Left ventricle myocardium inferior (tissue), 1 donor: ENCODE measurements at regions not wholly inside any gene's neighbourhood (a gene's known extent, or its start where the extent isn't known, plus 50 kb on each side); places are given as distances from the start of the nearest gene placed in this dataset.

Experiments used
- DNase-seq: peaks from one replicate; pipeline ENCODE4 v3.0.0-alpha.2; 2020
- H3K27ac ChIP-seq: fragments of 200-600 bp; replicated peaks from 2 replicates; pipeline ENCODE4 v1.8.0; 2021
- H3K27me3 ChIP-seq: fragments of 200-600 bp; 2 replicates; pipeline ENCODE4 v1.8.0; 2021; ENCODE audit warnings: low read depth
- H3K36me3 ChIP-seq: fragments of 200-600 bp; 2 replicates; pipeline ENCODE4 v1.8.0; 2021
- H3K4me1 ChIP-seq: fragments of 200-600 bp; 2 replicates; pipeline ENCODE4 v1.8.0; 2021
- H3K4me3 ChIP-seq: fragments of 200-600 bp; 2 replicates; pipeline ENCODE4 v1.8.0; 2021; ENCODE audit warnings: mild to moderate bottlenecking, moderate library complexity
- H3K9me3 ChIP-seq: fragments of 200-600 bp; replicated peaks from 2 replicates; pipeline ENCODE4 v1.8.0; 2021
- CTCF ChIP-seq: fragments of 200-600 bp; IDR thresholded peaks from 2 replicates; pipeline ENCODE4 v1.8.0; 2021; ENCODE audit warnings: antibody characterized with exemption, mild to moderate bottlenecking, borderline replicate concordance
- intact Hi-C: fragments of 100-400 bp; cut with micrococcal nuclease; formaldehyde crosslinking; loops from one replicate; pipeline ENCODE4 v1.11.0; 2022
- donor health status: DM: no; HTN: yes; CAD: no; lungs with severe emphysema.

- Histone ChIP-seq H3K4me3 (no peak overlapping the region), H3K9me3 (peaks cover 4% of the 10 kb centered on the region), H3K36me3 (no peaks in the 10 kb centered on the region), H3K27me3 (no peaks in the 10 kb centered on the region), H3K4me1 (no peaks in the 10 kb centered on the region), H3K27ac (no peak overlapping the region)
- no peak for TF ChIP-seq CTCF
- intact Hi-C loops = no loop called here
- no peak for DNase-seq
Observed at GRCh38 chr4:133377286-133377685, 228.2 kb downstream of the PCDH10 start.

- Histone ChIP-seq H3K27ac (no peak overlapping the region), H3K27me3 (no peaks in the 10 kb centered on the region), H3K9me3 (peaks cover 9% of the 10 kb centered on the region), H3K36me3 (no peaks in the 10 kb centered on the region), H3K4me1 (no peaks in the 10 kb centered on the region), H3K4me3 (no peak overlapping the region)
- DNase-seq = no peak
- TF ChIP-seq CTCF = no peak
- intact Hi-C loops = no loop called here
Observed at GRCh38 chr4:133372699-133373098, 223.6 kb downstream of the PCDH10 start.

- TF ChIP-seq CTCF = no peak
- no peaks in the 10 kb centered on the region for H3K27me3 ChIP-seq
- peaks cover 6% of the 10 kb centered on the region for H3K9me3 ChIP-seq
- DNase-seq = no peak
- no peak overlapping the region for H3K27ac ChIP-seq
- H3K4me3 ChIP-seq = no peak overlapping the region
- intact Hi-C loops = no loop called here
- H3K4me1 ChIP-seq = no peaks in the 10 kb centered on the region
- no peaks in the 10 kb centered on the region for H3K36me3 ChIP-seq
Observed at GRCh38 chr4:133355633-133356032, 206.5 kb downstream of the PCDH10 start.

- Histone ChIP-seq H3K9me3 (peaks cover 28% of the 10 kb centered on the region), H3K27ac (no peak overlapping the region), H3K36me3 (no peaks in the 10 kb centered on the region), H3K4me3 (no peak overlapping the region), H3K27me3 (no peaks in the 10 kb centered on the region), H3K4me1 (no peaks in the 10 kb centered on the region)
- intact Hi-C loops = no loop called here
- TF ChIP-seq CTCF = no peak
- no peak for DNase-seq
Observed at GRCh38 chr4:133347409-133347808, 198.3 kb downstream of the PCDH10 start.

- intact Hi-C loops = no loop called here
- no peak for DNase-seq
- Histone ChIP-seq H3K36me3 (no peaks in the 10 kb centered on the region), H3K4me3 (no peak overlapping the region), H3K4me1 (no peaks in the 10 kb centered on the region), H3K27me3 (no peaks in the 10 kb centered on the region), H3K27ac (no peak overlapping the region), H3K9me3 (no peaks in the 10 kb centered on the region)
- TF ChIP-seq CTCF = no peak
Observed at GRCh38 chr4:133324491-133324890, 175.4 kb downstream of the PCDH10 start.

GRCh38 chr4:133323670-133324069 is 174.6 kb downstream of the PCDH10 start:
- no peak for DNase-seq
- H3K27ac ChIP-seq = no peak overlapping the region
- TF ChIP-seq CTCF = no peak

More at GRCh38 chr4:133323670-133324069, 174.6 kb downstream of the PCDH10 start:
- Histone ChIP-seq H3K4me1 (no peaks in the 10 kb centered on the region), H3K36me3 (no peaks in the 10 kb centered on the region), H3K9me3 (no peaks in the 10 kb centered on the region), H3K27me3 (no peaks in the 10 kb centered on the region), H3K4me3 (no peak overlapping the region)
- intact Hi-C loops = no loop called here
